ENCODE measurements at regions not wholly inside any gene's neighbourhood (a gene's known extent, or its start where the extent isn't known, plus 50 kb on each side); places are given as distances from the start of the nearest gene placed in this dataset.

- no peak overlapping the region for H3K27ac ChIP-seq (ENCODE audit: low read length)
- no peaks in the 10 kb centered on the region for H3K9me3 ChIP-seq (ENCODE audit: control insufficient read depth in 1 of 2, low read length in 2 of 2)
- no peaks in the 10 kb centered on the region for H3K4me1 ChIP-seq (ENCODE audit: control insufficient read depth in 1 of 2, insufficient read depth in 2 of 2, low read length in 2 of 2)
- H3K36me3 ChIP-seq (ENCODE audit: control insufficient read depth in 1 of 2, insufficient read depth in 2 of 2, low read length in 2 of 2) = no peaks in the 10 kb centered on the region
- no peaks in the 10 kb centered on the region for H3K27me3 ChIP-seq (ENCODE audit: low read depth, low read length)
- H3K4me3 ChIP-seq (ENCODE audit: low read depth in 1 of 2, low read length in 2 of 2) = no peak overlapping the region
These were observed 125.9 kb upstream of the FZD8 start for GRCh38 chr10:35768011-35768410.

GRCh38 chr10:35765996-35766395 lies 123.9 kb upstream of the FZD8 start:
- Histone ChIP-seq H3K4me1 (ENCODE audit: control insufficient read depth in 1 of 2, insufficient read depth in 2 of 2, low read length in 2 of 2) (no peaks in the 10 kb centered on the region), H3K36me3 (ENCODE audit: control insufficient read depth in 1 of 2, insufficient read depth in 2 of 2, low read length in 2 of 2) (no peaks in the 10 kb centered on the region), H3K9me3 (ENCODE audit: control insufficient read depth in 1 of 2, low read length in 2 of 2) (no peaks in the 10 kb centered on the region), H3K4me3 (ENCODE audit: low read depth in 1 of 2, low read length in 2 of 2) (no peak overlapping the region), H3K27ac (ENCODE audit: low read length) (no peak overlapping the region), H3K27me3 (ENCODE audit: low read depth, low read length) (no peaks in the 10 kb centered on the region)

- no peak overlapping the region for H3K4me3 ChIP-seq (ENCODE audit: low read depth in 1 of 2, low read length in 2 of 2)
- no peaks in the 10 kb centered on the region for H3K36me3 ChIP-seq (ENCODE audit: control insufficient read depth in 1 of 2, insufficient read depth in 2 of 2, low read length in 2 of 2)
- no peaks in the 10 kb centered on the region for H3K27me3 ChIP-seq (ENCODE audit: low read depth, low read length)
- no peak overlapping the region for H3K27ac ChIP-seq (ENCODE audit: low read length)
- no peaks in the 10 kb centered on the region for H3K4me1 ChIP-seq (ENCODE audit: control insufficient read depth in 1 of 2, insufficient read depth in 2 of 2, low read length in 2 of 2)
- no peaks in the 10 kb centered on the region for H3K9me3 ChIP-seq (ENCODE audit: control insufficient read depth in 1 of 2, low read length in 2 of 2)
These were observed 123.0 kb upstream of the FZD8 start for GRCh38 chr10:35765066-35765527.

- peaks cover 0 to 5% of the 10 kb centered on the region in 2 donors for H3K9me3 ChIP-seq (ENCODE audit: control insufficient read depth in 1 of 2, low read length in 2 of 2)
- H3K27ac ChIP-seq (ENCODE audit: low read length) = no peak overlapping the region
- no peak overlapping the region for H3K4me3 ChIP-seq (ENCODE audit: low read depth in 1 of 2, low read length in 2 of 2)
These were observed 120.4 kb upstream of the FZD8 start for GRCh38 chr10:35762311-35763030.

GRCh38 chr10:35758076-35758475 lies 116.0 kb upstream of the FZD8 start:
- Histone ChIP-seq H3K4me3 (ENCODE audit: low read depth in 1 of 2, low read length in 2 of 2) (no peak overlapping the region), H3K9me3 (ENCODE audit: control insufficient read depth in 1 of 2, low read length in 2 of 2) (peaks cover 0 to 5% of the 10 kb centered on the region in 2 donors), H3K27ac (ENCODE audit: low read length) (no peak overlapping the region), H3K36me3 (ENCODE audit: control insufficient read depth in 1 of 2, insufficient read depth in 2 of 2, low read length in 2 of 2) (no peaks in the 10 kb centered on the region), H3K27me3 (ENCODE audit: low read depth, low read length) (no peaks in the 10 kb centered on the region), H3K4me1 (ENCODE audit: control insufficient read depth in 1 of 2, insufficient read depth in 2 of 2, low read length in 2 of 2) (no peaks in the 10 kb centered on the region)

More at GRCh38 chr10:35762311-35763030, 120.4 kb upstream of the FZD8 start:
- H3K27me3 ChIP-seq (ENCODE audit: low read depth, low read length) = no peaks in the 10 kb centered on the region
- no peaks in the 10 kb centered on the region for H3K4me1 ChIP-seq (ENCODE audit: control insufficient read depth in 1 of 2, insufficient read depth in 2 of 2, low read length in 2 of 2)
- H3K36me3 ChIP-seq (ENCODE audit: control insufficient read depth in 1 of 2, insufficient read depth in 2 of 2, low read length in 2 of 2) = no peaks in the 10 kb centered on the region

GRCh38 chr10:35754519-35754918 lies 112.4 kb upstream of the FZD8 start:
- H3K36me3 ChIP-seq (ENCODE audit: control insufficient read depth in 1 of 2, insufficient read depth in 2 of 2, low read length in 2 of 2) = no peaks in the 10 kb centered on the region
- H3K27ac ChIP-seq (ENCODE audit: low read length) = no peak overlapping the region
- no peaks in the 10 kb centered on the region for H3K27me3 ChIP-seq (ENCODE audit: low read depth, low read length)
- H3K9me3 ChIP-seq (ENCODE audit: control insufficient read depth in 1 of 2, low read length in 2 of 2) = peaks cover 0 to 5% of the 10 kb centered on the region in 2 donors
- no peak overlapping the region for H3K4me3 ChIP-seq (ENCODE audit: low read depth in 1 of 2, low read length in 2 of 2)
- no peaks in the 10 kb centered on the region for H3K4me1 ChIP-seq (ENCODE audit: control insufficient read depth in 1 of 2, insufficient read depth in 2 of 2, low read length in 2 of 2)

GRCh38 chr10:35752469-35753461 lies 110.7 kb upstream of the FZD8 start:
- Histone ChIP-seq H3K36me3 (ENCODE audit: control insufficient read depth in 1 of 2, insufficient read depth in 2 of 2, low read length in 2 of 2) (no peaks in the 10 kb centered on the region), H3K27ac (ENCODE audit: low read length) (no peak overlapping the region), H3K4me1 (ENCODE audit: control insufficient read depth in 1 of 2, insufficient read depth in 2 of 2, low read length in 2 of 2) (no peaks in the 10 kb centered on the region), H3K4me3 (ENCODE audit: low read depth in 1 of 2, low read length in 2 of 2) (no peak overlapping the region), H3K9me3 (ENCODE audit: control insufficient read depth in 1 of 2, low read length in 2 of 2) (no peaks in the 10 kb centered on the region), H3K27me3 (ENCODE audit: low read depth, low read length) (no peaks in the 10 kb centered on the region)

GRCh38 chr10:35751347-35751746 lies 109.3 kb upstream of the FZD8 start:
- no peak overlapping the region for H3K4me3 ChIP-seq (ENCODE audit: low read depth in 1 of 2, low read length in 2 of 2)
- no peaks in the 10 kb centered on the region for H3K36me3 ChIP-seq (ENCODE audit: control insufficient read depth in 1 of 2, insufficient read depth in 2 of 2, low read length in 2 of 2)
- H3K27me3 ChIP-seq (ENCODE audit: low read depth, low read length) = no peaks in the 10 kb centered on the region
- no peaks in the 10 kb centered on the region for H3K4me1 ChIP-seq (ENCODE audit: control insufficient read depth in 1 of 2, insufficient read depth in 2 of 2, low read length in 2 of 2)
- no peak overlapping the region for H3K27ac ChIP-seq (ENCODE audit: low read length)
- no peaks in the 10 kb centered on the region for H3K9me3 ChIP-seq (ENCODE audit: control insufficient read depth in 1 of 2, low read length in 2 of 2)

- no peaks in the 10 kb centered on the region for H3K4me1 ChIP-seq (ENCODE audit: control insufficient read depth in 1 of 2, insufficient read depth in 2 of 2, low read length in 2 of 2)
- no peaks in the 10 kb centered on the region for H3K9me3 ChIP-seq (ENCODE audit: control insufficient read depth in 1 of 2, low read length in 2 of 2)
- H3K4me3 ChIP-seq (ENCODE audit: low read depth in 1 of 2, low read length in 2 of 2) = no peak overlapping the region
- no peaks in the 10 kb centered on the region for H3K27me3 ChIP-seq (ENCODE audit: low read depth, low read length)
- H3K27ac ChIP-seq (ENCODE audit: low read length) = no peak overlapping the region
- H3K36me3 ChIP-seq (ENCODE audit: control insufficient read depth in 1 of 2, insufficient read depth in 2 of 2, low read length in 2 of 2) = no peaks in the 10 kb centered on the region
These were observed 107.1 kb upstream of the FZD8 start for GRCh38 chr10:35749230-35749629.

GRCh38 chr10:35745617-35746403 lies 103.7 kb upstream of the FZD8 start:
- Histone ChIP-seq H3K4me1 (ENCODE audit: control insufficient read depth in 1 of 2, insufficient read depth in 2 of 2, low read length in 2 of 2) (no peaks in the 10 kb centered on the region), H3K27ac (ENCODE audit: low read length) (no peak overlapping the region), H3K9me3 (ENCODE audit: control insufficient read depth in 1 of 2, low read length in 2 of 2) (no peaks in the 10 kb centered on the region), H3K4me3 (ENCODE audit: low read depth in 1 of 2, low read length in 2 of 2) (no peak overlapping the region), H3K27me3 (ENCODE audit: low read depth, low read length) (no peaks in the 10 kb centered on the region), H3K36me3 (ENCODE audit: control insufficient read depth in 1 of 2, insufficient read depth in 2 of 2, low read length in 2 of 2) (no peaks in the 10 kb centered on the region)

GRCh38 chr10:35743851-35744250 lies 101.8 kb upstream of the FZD8 start:
- Histone ChIP-seq H3K36me3 (ENCODE audit: control insufficient read depth in 1 of 2, insufficient read depth in 2 of 2, low read length in 2 of 2) (no peaks in the 10 kb centered on the region), H3K9me3 (ENCODE audit: control insufficient read depth in 1 of 2, low read length in 2 of 2) (no peaks in the 10 kb centered on the region), H3K27me3 (ENCODE audit: low read depth, low read length) (no peaks in the 10 kb centered on the region), H3K27ac (ENCODE audit: low read length) (no peak overlapping the region), H3K4me1 (ENCODE audit: control insufficient read depth in 1 of 2, insufficient read depth in 2 of 2, low read length in 2 of 2) (no peaks in the 10 kb centered on the region), H3K4me3 (ENCODE audit: low read depth in 1 of 2, low read length in 2 of 2) (no peak overlapping the region)

All from muscle layer of duodenum (tissue), 2 donors.